Adrenal gland (tissue), 5 donors: ENCODE measurements at regions not wholly inside any gene's neighbourhood (a gene's known extent, or its start where the extent isn't known, plus 50 kb on each side); places are given as distances from the start of the nearest gene placed in this dataset.

Experiments used
- POLR2A ChIP-seq, 2 donors: fragments of 450-650 bp; IDR thresholded peaks; one replicate each; pipeline ENCODE4 v1.6.1; 2017; ENCODE audit warnings: antibody characterized with exemption in 2 of 2, mild to moderate bottlenecking in 2 of 2, moderate library complexity in 1 of 2
- TF ChIP-seq, protein P1 (sequence below), 6 experiments: fragments of 450-650 bp in 4 of 6; fragments of 200-600 bp in 2 of 6; sonication (generic) in 1 of 6; IDR thresholded peaks; 1 replicate in 5 of 6; 2 replicates in 1 of 6; pipeline versions ENCODE4 v1.5.1 to v1.8.0; 2016 to 2021; ENCODE audit warnings: antibody characterized with exemption in 6 of 6, mild to moderate bottlenecking in 2 of 6, moderate library complexity in 1 of 6
- donor health status: DM: no; HTN: no; CAD: no.

DNA sequence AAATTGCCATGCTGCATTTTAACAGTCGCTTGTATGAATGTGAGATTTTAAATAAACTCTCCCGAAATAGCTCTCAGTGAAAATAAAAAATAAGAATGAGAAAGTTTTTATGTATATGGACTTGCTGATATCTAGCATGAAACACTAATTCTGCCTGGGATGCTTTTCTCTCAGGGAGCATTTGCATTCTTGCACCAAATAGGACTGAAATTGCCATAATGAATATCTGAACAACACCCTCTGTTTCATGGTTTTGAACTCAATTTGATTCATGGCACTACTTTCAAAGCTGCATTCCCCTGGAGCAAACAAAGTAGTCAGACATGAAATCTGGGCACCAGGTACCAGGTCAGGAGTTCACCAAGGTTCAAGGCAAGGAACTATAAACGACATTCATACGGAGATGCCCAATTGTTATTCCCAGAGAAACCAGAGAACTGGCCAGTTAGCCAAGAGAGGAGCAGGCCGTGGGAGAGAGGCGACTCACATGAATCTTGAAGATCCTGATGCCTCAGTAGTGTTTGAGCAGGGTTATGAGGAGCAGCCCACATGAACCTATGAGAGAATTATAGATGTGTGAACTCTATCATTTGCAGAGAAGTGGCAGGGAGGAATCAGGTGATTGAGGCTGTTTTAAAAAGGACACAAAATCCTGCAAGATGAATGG is 270.6 kb upstream of the ZC3H12C start:
- TF ChIP-seq POLR2A (IDR thresholded peaks at IDR 0.05) = no peak
- TF ChIP-seq, protein P1, sequence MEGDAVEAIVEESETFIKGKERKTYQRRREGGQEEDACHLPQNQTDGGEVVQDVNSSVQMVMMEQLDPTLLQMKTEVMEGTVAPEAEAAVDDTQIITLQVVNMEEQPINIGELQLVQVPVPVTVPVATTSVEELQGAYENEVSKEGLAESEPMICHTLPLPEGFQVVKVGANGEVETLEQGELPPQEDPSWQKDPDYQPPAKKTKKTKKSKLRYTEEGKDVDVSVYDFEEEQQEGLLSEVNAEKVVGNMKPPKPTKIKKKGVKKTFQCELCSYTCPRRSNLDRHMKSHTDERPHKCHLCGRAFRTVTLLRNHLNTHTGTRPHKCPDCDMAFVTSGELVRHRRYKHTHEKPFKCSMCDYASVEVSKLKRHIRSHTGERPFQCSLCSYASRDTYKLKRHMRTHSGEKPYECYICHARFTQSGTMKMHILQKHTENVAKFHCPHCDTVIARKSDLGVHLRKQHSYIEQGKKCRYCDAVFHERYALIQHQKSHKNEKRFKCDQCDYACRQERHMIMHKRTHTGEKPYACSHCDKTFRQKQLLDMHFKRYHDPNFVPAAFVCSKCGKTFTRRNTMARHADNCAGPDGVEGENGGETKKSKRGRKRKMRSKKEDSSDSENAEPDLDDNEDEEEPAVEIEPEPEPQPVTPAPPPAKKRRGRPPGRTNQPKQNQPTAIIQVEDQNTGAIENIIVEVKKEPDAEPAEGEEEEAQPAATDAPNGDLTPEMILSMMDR (IDR thresholded peaks at IDR 0.05) = no peak
